GM13977 (cell line): ENCODE measurements at regions not wholly inside any gene's neighbourhood (a gene's known extent, or its start where the extent isn't known, plus 50 kb on each side); places are given as distances from the start of the nearest gene placed in this dataset.

Experiments used
- DNase-seq: peaks from one replicate; pipeline ENCODE4 v3.0.0; 2012; ENCODE audit warnings: low spot score
- CTCF ChIP-seq: IDR thresholded peaks from 2 replicates; pipeline ENCODE4 v1.5.1; 2012; ENCODE audit warnings: mild to moderate bottlenecking, control low read depth; ENCODE audit not compliant: insufficient read depth; ENCODE audit errors: extremely low read depth, missing control alignments
- in situ Hi-C: fragments of 300-500 bp; cut with MboI; formaldehyde crosslinking; loops from one replicate; pipeline ENCODE4 v1.12.0; 2022; ENCODE audit warnings: low sequenced_read_pairs, low pct_unique_long_range_greater_than_20kb, mixed read lengths, inconsistent platforms; ENCODE audit not compliant: unreplicated experiment

DNA sequence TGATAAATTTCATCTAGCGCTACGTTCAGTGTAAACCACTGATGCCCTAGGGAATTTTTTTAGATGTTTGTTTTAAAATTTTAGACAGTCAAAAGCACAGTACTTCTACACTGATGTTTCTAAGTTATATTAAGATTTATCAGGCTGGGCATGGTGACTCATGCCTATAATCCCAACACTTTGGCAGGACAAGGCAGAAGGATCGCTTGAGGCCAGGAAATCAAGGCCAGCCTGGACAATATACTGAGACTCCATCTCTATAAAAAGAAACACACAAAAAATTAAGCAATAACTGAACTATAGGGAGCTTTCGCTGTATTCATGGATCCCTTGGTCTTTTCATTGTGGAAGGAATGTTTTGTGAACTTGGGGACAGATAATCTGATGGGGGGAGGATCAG lies 50.6 kb upstream of the MAPRE2 start:
- in situ Hi-C loops: no loop called here
- no peak for DNase-seq
- TF ChIP-seq CTCF: no peak

GRCh38 chr18:34991152-34991551 lies 50.1 kb upstream of the MAPRE2 start:
- in situ Hi-C loops: no loop called here
- DNase-seq: no peak
- TF ChIP-seq CTCF: no peak
